Activated CD8-positive, alpha-beta T cell treated with anti-CD3 and anti-CD28 coated beads for 36 hours (primary cell): ENCODE measurements at regions not wholly inside any gene's neighbourhood (a gene's known extent, or its start where the extent isn't known, plus 50 kb on each side); places are given as distances from the start of the nearest gene placed in this dataset.

Source experiments
- ATAC-seq: fragments of 200-7000 bp; cut with Tn5 transposase; one replicate; pipeline ENCODE4 v1.10.0; 2021; ENCODE audit warnings: mild to moderate bottlenecking, moderate library complexity
- CTCF ChIA-PET: fragments of 350-600 bp; sonication (Branson Sonifier 250); formaldehyde crosslinking; loops from one replicate; lab custom pipeline; 2021; ENCODE audit warnings: antibody characterized with exemption; lab: Charles Lee
- POLR2A ChIA-PET: fragments of 350-600 bp; sonication (Branson Sonifier 250); formaldehyde crosslinking; loops from one replicate; lab custom pipeline; 2021; ENCODE audit warnings: antibody characterized with exemption; lab: Charles Lee
- DNase-seq: peaks from one replicate; pipeline ENCODE4 v3.0.0-alpha.2; 2020
- H3K27ac Mint-ChIP-seq: one replicate; pipeline ENCODE4 v1.8.0; 2021; ENCODE audit warnings: mild to moderate bottlenecking, mixed read lengths
- H3K27me3 Mint-ChIP-seq: one replicate; pipeline ENCODE4 v1.8.0; 2021; ENCODE audit warnings: mixed read lengths
- H3K36me3 Mint-ChIP-seq: one replicate; pipeline ENCODE4 v1.8.0; 2021; ENCODE audit warnings: low read depth, mixed read lengths
- H3K4me1 Mint-ChIP-seq: one replicate; pipeline ENCODE4 v1.8.0; 2021; ENCODE audit warnings: low read depth, mixed read lengths
- H3K4me3 Mint-ChIP-seq: one replicate; pipeline ENCODE4 v1.8.0; 2021; ENCODE audit warnings: mild to moderate bottlenecking, moderate library complexity, mixed read lengths
- H3K9me3 Mint-ChIP-seq: one replicate; pipeline ENCODE4 v1.8.0; 2021; ENCODE audit warnings: mixed read lengths
- CTCF ChIP-seq: fragments of 200-600 bp; IDR thresholded peaks from one replicate; pipeline ENCODE4 v1.8.0; 2022; ENCODE audit warnings: antibody characterized with exemption, mild to moderate bottlenecking
- intact Hi-C: fragments of 100-400 bp; cut with micrococcal nuclease; formaldehyde crosslinking; loops from one replicate; pipeline ENCODE4 v1.10.0; 2022

DNA sequence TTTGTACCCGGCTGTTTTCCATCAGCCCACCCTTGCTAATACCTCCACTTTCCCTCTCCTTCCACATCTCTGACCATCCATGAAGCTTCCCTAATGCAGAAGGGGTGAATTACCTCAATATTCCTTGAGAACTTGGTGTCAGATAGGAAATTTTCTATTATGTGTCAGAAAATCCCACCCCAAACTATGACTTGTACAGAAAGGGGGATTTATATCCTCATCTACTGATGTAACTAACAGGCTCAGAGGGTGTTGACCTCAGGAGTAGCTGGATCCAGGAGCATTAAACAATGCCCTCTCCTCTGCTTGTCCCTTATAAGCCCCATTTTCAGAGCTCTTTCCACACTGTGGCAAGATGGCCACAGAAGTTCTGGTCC is 242.8 kb upstream of the TLE3 start:
- POLR2A ChIA-PET, result interaction anchor here (1.6 kb wide), 1 partner anchor 12 kb away, joined by 3 read pairs; no protein-coding TSS in a partner anchor
- CTCF ChIA-PET, result interaction anchor here (1.2 kb wide), 1 partner anchor 46 kb away, joined by 3 read pairs; no protein-coding TSS in a partner anchor

DNA sequence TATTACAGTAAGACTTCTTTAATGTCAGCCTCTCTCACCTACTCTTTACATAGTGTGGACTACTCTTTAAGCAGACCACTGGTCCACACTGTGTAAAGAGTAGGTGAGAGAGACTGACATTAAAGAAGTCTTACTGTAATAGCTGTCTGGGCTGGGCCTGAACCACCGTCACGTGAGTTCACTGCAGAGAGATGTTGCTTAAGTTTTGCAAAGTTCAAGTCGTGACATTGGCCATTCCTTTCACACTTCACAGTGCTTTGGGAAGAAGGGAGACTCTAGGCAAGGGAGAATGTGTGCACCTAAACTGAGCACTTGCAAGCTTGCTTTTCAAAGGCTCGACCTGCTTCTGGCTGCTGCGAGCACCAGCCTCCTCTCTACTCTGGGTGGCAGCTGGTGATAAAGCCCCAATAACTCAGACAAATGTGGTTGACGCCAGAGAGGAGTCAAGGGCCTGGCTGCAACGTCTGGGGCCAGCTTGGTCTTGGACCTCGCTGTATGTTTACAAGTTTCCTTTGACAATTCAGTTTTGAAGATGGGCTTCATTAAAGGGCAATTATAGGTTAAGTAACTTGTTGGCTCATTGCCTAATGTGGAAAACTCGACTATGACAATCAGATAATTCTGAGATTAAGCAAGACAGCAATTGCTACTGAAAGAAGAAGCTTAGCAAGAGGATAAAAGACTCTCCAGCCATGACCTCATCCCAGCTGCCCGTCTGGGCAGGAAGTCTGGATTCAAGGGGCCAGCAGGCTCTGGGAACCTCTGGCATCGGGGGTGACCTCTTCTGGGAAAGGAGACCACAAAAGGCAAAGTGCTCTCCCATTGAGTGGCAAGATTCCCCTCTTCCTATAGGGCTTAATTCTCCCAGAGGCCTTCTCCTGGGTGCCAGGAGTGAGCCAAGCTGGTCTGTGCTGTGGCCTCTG is 242.1 kb upstream of the TLE3 start:
- no peak for TF ChIP-seq CTCF
- Mint-ChIP-seq H3K9me3 (peaks cover 8% of the 10 kb centered on the region), H3K4me3 (no peak overlapping the region), H3K27ac (no peak overlapping the region), H3K36me3 (peaks cover under 1% of the 10 kb centered on the region), H3K27me3 (peaks cover 3% of the 10 kb centered on the region), H3K4me1 (no peaks in the 10 kb centered on the region)
- intact Hi-C loops, result no loop called here
- ATAC-seq, result no peak
- CTCF ChIA-PET, result interaction anchor here (1.2 kb wide), 1 partner anchor 47 kb away, joined by 3 read pairs; no protein-coding TSS in a partner anchor
- POLR2A ChIA-PET, result interaction anchor here (1.6 kb wide), 1 partner anchor 11 kb away, joined by 3 read pairs; no protein-coding TSS in a partner anchor
- DNase-seq, result no peak

More for the DNA sequence above, 242.8 kb upstream of the TLE3 start:
- no peaks in the 10 kb centered on the region for H3K36me3 Mint-ChIP-seq
- no peaks in the 10 kb centered on the region for H3K4me1 Mint-ChIP-seq
- no peak for TF ChIP-seq CTCF
- H3K27me3 Mint-ChIP-seq, result peaks cover 3% of the 10 kb centered on the region
- intact Hi-C loops, result no loop called here
- H3K4me3 Mint-ChIP-seq, result no peak overlapping the region
- no peak overlapping the region for H3K27ac Mint-ChIP-seq
- H3K9me3 Mint-ChIP-seq, result peaks cover 5% of the 10 kb centered on the region
- ATAC-seq (no peak), DNase-seq (no peak)

GRCh38 chr15:70337277-70338186 is 239.8 kb upstream of the TLE3 start:
- intact Hi-C loops, result no loop called here

DNA sequence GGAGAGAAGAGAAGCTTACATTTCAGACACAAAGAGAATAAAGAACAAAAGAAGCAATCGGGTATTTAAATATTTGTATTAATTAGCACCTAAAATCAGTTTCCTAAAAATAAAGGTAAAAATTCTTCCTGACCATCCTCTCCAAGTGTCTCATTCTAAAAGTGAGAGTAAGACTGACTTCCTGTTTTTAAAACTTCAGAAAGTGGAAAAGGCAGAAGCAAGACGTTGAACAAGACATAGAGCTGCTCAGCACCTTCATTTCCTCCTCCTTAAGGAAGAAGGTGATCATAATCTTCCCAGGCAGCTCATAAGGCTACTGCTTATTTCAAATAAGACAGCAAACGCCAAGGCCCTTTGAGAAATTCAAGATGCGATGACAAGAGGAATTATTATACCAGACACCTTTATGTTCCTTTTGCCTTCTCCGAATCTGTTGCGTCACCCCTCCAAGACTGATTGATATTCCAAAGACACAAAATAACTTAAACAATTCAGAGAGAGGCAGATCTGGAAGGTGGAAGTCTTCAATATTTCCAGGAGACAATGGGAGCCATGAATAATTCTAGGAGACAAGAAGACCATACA is 238.8 kb upstream of the TLE3 start:
- H3K4me3 Mint-ChIP-seq, result no peak overlapping the region
- intact Hi-C loops, result no loop called here
- TF ChIP-seq CTCF, result no peak
- ChIA-PET POLR2A (interaction anchor here (0.6 kb wide), 1 partner anchor 53 kb away, joined by 3 read pairs; no protein-coding TSS in a partner anchor), CTCF (no interaction called here)
- DNase-seq (no peak), ATAC-seq (no peak)
- H3K9me3 Mint-ChIP-seq, result peaks cover 9% of the 10 kb centered on the region
- H3K4me1 Mint-ChIP-seq, result no peaks in the 10 kb centered on the region
- peaks cover 4% of the 10 kb centered on the region for H3K36me3 Mint-ChIP-seq
- H3K27ac Mint-ChIP-seq, result no peak overlapping the region
- peaks cover 3% of the 10 kb centered on the region for H3K27me3 Mint-ChIP-seq

More at GRCh38 chr15:70337277-70338186, 239.8 kb upstream of the TLE3 start:
- Mint-ChIP-seq H3K4me3 (no peak overlapping the region), H3K27me3 (peaks cover 3% of the 10 kb centered on the region), H3K4me1 (no peaks in the 10 kb centered on the region), H3K36me3 (peaks cover 4% of the 10 kb centered on the region), H3K27ac (no peak overlapping the region), H3K9me3 (peaks cover 9% of the 10 kb centered on the region)
- no peak for DNase-seq
- no peak for ATAC-seq
- CTCF ChIA-PET, result interaction anchor here (1.2 kb wide), 1 partner anchor 129 kb away, joined by 3 read pairs; no protein-coding TSS in a partner anchor
- POLR2A ChIA-PET, result no interaction called here
- TF ChIP-seq CTCF, result no peak
